ENCODE measurements at regions not wholly inside any gene's neighbourhood (a gene's known extent, or its start where the extent isn't known, plus 50 kb on each side); places are given as distances from the start of the nearest gene placed in this dataset. TPM values are rescaled to one million over a fixed set of nuclear protein-coding genes. Genes with fewer than 3 reads are reported as not detected.

DNA sequence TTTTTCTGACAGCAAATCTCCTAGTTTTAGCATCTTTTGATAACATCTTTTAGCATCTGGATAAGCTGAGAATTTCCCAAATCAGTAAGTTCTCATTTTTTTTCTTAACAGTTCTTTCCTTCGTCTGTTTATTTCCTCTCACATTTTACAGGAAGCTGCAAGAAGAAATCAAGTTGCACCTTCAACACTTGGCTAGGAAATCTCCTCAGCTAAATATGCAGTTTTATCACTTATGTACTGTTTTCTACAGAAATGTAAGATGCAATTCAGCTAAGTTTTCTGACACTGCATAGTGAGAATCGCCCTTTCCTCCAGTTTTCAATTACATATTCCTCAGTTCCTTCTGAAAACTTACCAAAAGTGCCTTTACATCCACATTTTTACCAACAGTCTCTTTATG is 59.0 kb upstream of the MSX2 start:
- no peak for TF ChIP-seq EZH2phosphoT487 (IDR thresholded peaks at IDR 0.05; ENCODE audit: borderline replicate concordance, low read depth, low read length)
- TF ChIP-seq, protein P1, sequence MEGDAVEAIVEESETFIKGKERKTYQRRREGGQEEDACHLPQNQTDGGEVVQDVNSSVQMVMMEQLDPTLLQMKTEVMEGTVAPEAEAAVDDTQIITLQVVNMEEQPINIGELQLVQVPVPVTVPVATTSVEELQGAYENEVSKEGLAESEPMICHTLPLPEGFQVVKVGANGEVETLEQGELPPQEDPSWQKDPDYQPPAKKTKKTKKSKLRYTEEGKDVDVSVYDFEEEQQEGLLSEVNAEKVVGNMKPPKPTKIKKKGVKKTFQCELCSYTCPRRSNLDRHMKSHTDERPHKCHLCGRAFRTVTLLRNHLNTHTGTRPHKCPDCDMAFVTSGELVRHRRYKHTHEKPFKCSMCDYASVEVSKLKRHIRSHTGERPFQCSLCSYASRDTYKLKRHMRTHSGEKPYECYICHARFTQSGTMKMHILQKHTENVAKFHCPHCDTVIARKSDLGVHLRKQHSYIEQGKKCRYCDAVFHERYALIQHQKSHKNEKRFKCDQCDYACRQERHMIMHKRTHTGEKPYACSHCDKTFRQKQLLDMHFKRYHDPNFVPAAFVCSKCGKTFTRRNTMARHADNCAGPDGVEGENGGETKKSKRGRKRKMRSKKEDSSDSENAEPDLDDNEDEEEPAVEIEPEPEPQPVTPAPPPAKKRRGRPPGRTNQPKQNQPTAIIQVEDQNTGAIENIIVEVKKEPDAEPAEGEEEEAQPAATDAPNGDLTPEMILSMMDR (conservative IDR thresholded peaks at IDR 0.05; ENCODE audit: low read length) = no peak
- POLR2A ChIA-PET = interaction anchor here (0.6 kb wide), 1 partner anchor 657 kb away, joined by 3 read pairs; no protein-coding TSS in a partner anchor

DNA sequence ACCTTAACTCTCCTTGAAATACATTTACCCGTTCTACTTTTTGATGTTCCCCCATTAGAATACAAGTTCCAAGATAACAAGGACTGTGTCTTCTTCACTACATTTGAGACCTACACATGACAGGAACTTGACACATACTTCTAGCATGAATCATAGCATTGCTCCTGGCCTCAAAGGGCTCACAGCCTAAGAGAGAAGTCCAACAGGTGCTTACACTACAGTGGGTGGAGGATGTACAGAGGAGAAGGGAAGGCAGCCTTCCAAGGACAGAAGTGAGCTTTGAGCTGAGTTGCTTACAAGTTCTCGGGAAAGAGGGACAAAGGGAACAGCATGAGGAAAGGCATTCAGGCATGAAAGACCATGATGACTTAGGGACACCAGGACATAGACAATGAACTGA is 56.9 kb upstream of the MSX2 start:
- Histone ChIP-seq H3K4me1 (ENCODE audit: insufficient read depth, low read length, poor library complexity, severe bottlenecking) (no peaks in the 10 kb centered on the region), H3K4me3 (ENCODE audit: low read depth, low read length, poor library complexity, severe bottlenecking) (no peak overlapping the region), H3K9me2 (ENCODE audit: insufficient read depth, low read length) (no peaks in the 10 kb centered on the region), H2AFZ (ENCODE audit: low read length) (no peak overlapping the region), H3K4me2 (ENCODE audit: low read length) (no peak overlapping the region), H4K20me1 (ENCODE audit: insufficient read depth, low read length) (no peaks in the 10 kb centered on the region), H3K36me3 (ENCODE audit: insufficient read depth, low read length) (no peaks in the 10 kb centered on the region), H3K9me3 (ENCODE audit: low read length) (no peaks in the 10 kb centered on the region), H3K27ac (ENCODE audit: low read depth, low read length, poor library complexity, severe bottlenecking) (no peak overlapping the region), H3K79me2 (ENCODE audit: insufficient read depth, low read depth, low read length) (no peaks in the 10 kb centered on the region)
- ChIA-PET POLR2A (no interaction called here), CTCF (ENCODE audit: unreplicated experiment) (no interaction called here)
- no TSS peak for BruUV-seq (replicated peaks)
- intact Hi-C loops (cut with micrococcal nuclease; ENCODE audit: unreplicated experiment) = no loop called here
- no peak for TF ChIP-seq EZH2phosphoT487 (IDR thresholded peaks at IDR 0.05; ENCODE audit: borderline replicate concordance, low read depth, low read length)
- TF ChIP-seq, protein P1 (conservative IDR thresholded peaks at IDR 0.05; ENCODE audit: low read length) = no peak
- no peak for DNase-seq (ENCODE audit: low spot score)

More for the DNA sequence above, 59.0 kb upstream of the MSX2 start:
- intact Hi-C loops (cut with micrococcal nuclease; ENCODE audit: unreplicated experiment) = no loop called here
- Histone ChIP-seq H3K36me3 (ENCODE audit: insufficient read depth, low read length) (no peaks in the 10 kb centered on the region), H3K27ac (ENCODE audit: low read depth, low read length, poor library complexity, severe bottlenecking) (no peak overlapping the region), H4K20me1 (ENCODE audit: insufficient read depth, low read length) (no peaks in the 10 kb centered on the region), H3K4me1 (ENCODE audit: insufficient read depth, low read length, poor library complexity, severe bottlenecking) (no peaks in the 10 kb centered on the region), H3K9me3 (ENCODE audit: low read length) (no peaks in the 10 kb centered on the region), H3K4me3 (ENCODE audit: low read depth, low read length, poor library complexity, severe bottlenecking) (no peak overlapping the region), H3K79me2 (ENCODE audit: insufficient read depth, low read depth, low read length) (no peaks in the 10 kb centered on the region), H2AFZ (ENCODE audit: low read length) (no peak overlapping the region), H3K4me2 (ENCODE audit: low read length) (no peak overlapping the region), H3K9me2 (ENCODE audit: insufficient read depth, low read length) (no peaks in the 10 kb centered on the region)
- BruUV-seq (replicated peaks) = no TSS peak
- CTCF ChIA-PET (ENCODE audit: unreplicated experiment) = no interaction called here
- DNase-seq (ENCODE audit: low spot score) = no peak

DNA sequence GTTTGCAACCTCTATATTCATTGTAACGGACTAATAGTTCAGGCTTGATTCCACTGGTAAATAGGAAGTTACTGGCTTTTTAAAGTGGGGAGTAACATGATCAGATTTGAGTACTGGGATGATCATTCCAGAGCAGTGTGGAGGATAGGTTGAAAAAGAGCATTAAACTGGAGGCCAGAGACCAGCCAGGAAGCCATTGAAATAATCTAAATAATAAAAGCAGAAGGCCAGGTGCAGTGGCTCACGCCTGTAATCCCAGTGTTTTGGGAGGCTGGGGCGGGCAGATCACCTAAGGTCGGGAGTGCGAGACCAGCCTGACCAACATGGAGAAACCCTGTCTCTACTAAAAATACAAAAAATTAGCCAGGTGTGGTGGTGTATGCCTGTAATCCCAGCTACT is 56.0 kb upstream of the MSX2 start:
- no peaks in the 10 kb centered on the region for H3K79me2 ChIP-seq (ENCODE audit: insufficient read depth, low read depth, low read length)
- TF ChIP-seq EZH2phosphoT487 (IDR thresholded peaks at IDR 0.05; ENCODE audit: borderline replicate concordance, low read depth, low read length) = no peak
- TF ChIP-seq, protein P1 (conservative IDR thresholded peaks at IDR 0.05; ENCODE audit: low read length) = no peak
- no peaks in the 10 kb centered on the region for H3K36me3 ChIP-seq (ENCODE audit: insufficient read depth, low read length)
- CTCF ChIA-PET (ENCODE audit: unreplicated experiment) = no interaction called here
- no peak overlapping the region for H3K4me3 ChIP-seq (ENCODE audit: low read depth, low read length, poor library complexity, severe bottlenecking)
- BruUV-seq (replicated peaks) = no TSS peak
- H3K4me1 ChIP-seq (ENCODE audit: insufficient read depth, low read length, poor library complexity, severe bottlenecking) = no peaks in the 10 kb centered on the region
- no peak overlapping the region for H2AFZ ChIP-seq (ENCODE audit: low read length)
- DNase-seq (ENCODE audit: low spot score) = no peak
- H4K20me1 ChIP-seq (ENCODE audit: insufficient read depth, low read length) = no peaks in the 10 kb centered on the region
- intact Hi-C loops (cut with micrococcal nuclease; ENCODE audit: unreplicated experiment) = no loop called here
- POLR2A ChIA-PET = no interaction called here
- no peaks in the 10 kb centered on the region for H3K9me2 ChIP-seq (ENCODE audit: insufficient read depth, low read length)
- H3K9me3 ChIP-seq (ENCODE audit: low read length) = no peaks in the 10 kb centered on the region
- no peak overlapping the region for H3K4me2 ChIP-seq (ENCODE audit: low read length)
- no peak overlapping the region for H3K27ac ChIP-seq (ENCODE audit: low read depth, low read length, poor library complexity, severe bottlenecking)

Small RNA genes in the stretch of these regions (small RNA-seq; reads per million reads assigned to genes)
- not detected for gene HIGD1AP3
- gene SUMO2P6 = not detected

Measured in OCI-LY7 (cell line).